Gastrocnemius medialis (tissue), 4 donors: ENCODE measurements at regions not wholly inside any gene's neighbourhood (a gene's known extent, or its start where the extent isn't known, plus 50 kb on each side); places are given as distances from the start of the nearest gene placed in this dataset.

Experiments used
- POLR2A ChIP-seq, 2 donors: fragments of 450-650 bp; IDR thresholded peaks; one replicate each; pipeline ENCODE4 v1.6.1; 2017; ENCODE audit warnings: antibody characterized with exemption in 2 of 2, mild to moderate bottlenecking in 2 of 2, moderate library complexity in 2 of 2
- TF ChIP-seq, protein P1 (sequence below), 5 experiments: fragments of 450-650 bp in 3 of 5; fragments of 200-600 bp in 2 of 5; sonication (generic) in 2 of 5; IDR thresholded peaks in 4 of 5; conservative IDR thresholded peaks in 1 of 5; 1 replicate in 4 of 5; 2 replicates in 1 of 5; pipeline ENCODE4 v1.5.1; 2016 to 2019; ENCODE audit warnings: antibody characterized with exemption in 5 of 5, mild to moderate bottlenecking in 3 of 5, moderate library complexity in 3 of 5

DNA sequence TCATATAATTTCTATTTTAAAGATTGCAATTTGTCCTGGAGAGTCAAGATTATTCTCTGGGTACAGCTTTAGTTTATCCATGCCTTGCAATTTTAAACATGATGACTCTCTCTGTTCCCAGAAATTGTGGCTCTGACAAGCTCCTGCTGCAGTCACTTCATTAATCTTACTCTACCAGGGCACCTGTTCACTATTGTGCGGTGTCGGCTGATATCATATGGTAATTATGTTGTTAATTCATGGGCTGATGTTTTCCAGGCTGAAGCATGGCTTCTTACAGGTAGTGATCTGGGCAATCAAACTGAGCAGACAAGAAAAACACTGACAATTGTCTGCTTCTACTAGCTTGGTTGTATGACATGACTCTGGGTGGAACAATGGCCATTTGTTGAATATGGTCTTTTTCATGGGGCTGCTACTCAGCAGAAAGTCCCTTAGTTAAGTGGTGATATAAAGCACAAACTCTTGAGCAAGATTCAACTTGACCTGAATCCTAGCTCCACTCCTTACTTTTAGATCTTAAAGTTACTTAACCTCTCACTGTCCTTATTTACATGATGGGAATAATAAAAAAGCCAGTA lies 230.7 kb downstream of the FAT3 start:
- TF ChIP-seq POLR2A (IDR thresholded peaks at IDR 0.05) = no peak
- TF ChIP-seq, protein P1, sequence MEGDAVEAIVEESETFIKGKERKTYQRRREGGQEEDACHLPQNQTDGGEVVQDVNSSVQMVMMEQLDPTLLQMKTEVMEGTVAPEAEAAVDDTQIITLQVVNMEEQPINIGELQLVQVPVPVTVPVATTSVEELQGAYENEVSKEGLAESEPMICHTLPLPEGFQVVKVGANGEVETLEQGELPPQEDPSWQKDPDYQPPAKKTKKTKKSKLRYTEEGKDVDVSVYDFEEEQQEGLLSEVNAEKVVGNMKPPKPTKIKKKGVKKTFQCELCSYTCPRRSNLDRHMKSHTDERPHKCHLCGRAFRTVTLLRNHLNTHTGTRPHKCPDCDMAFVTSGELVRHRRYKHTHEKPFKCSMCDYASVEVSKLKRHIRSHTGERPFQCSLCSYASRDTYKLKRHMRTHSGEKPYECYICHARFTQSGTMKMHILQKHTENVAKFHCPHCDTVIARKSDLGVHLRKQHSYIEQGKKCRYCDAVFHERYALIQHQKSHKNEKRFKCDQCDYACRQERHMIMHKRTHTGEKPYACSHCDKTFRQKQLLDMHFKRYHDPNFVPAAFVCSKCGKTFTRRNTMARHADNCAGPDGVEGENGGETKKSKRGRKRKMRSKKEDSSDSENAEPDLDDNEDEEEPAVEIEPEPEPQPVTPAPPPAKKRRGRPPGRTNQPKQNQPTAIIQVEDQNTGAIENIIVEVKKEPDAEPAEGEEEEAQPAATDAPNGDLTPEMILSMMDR (IDR thresholded peaks at IDR 0.05 in 4 of 5, conservative IDR thresholded peaks at IDR 0.05 in 1 of 5) = no peak
